Neural cell (in vitro differentiated cells): ENCODE measurements at regions not wholly inside any gene's neighbourhood (a gene's known extent, or its start where the extent isn't known, plus 50 kb on each side); places are given as distances from the start of the nearest gene placed in this dataset.
A peak's percentile ranks its signal among the peaks of the same experiment; 100 is the strongest.

Experiments used
- H2AFZ ChIP-seq: fragments of 200-600, 300-800 bp; sonication (generic), shearing (Covaris generic); 2 replicates; pipeline ENCODE4 v1.6.0; 2014; ENCODE audit warnings: low read depth, mild to moderate bottlenecking, antibody characterized with exemption, low read length, moderate library complexity
- H3F3A ChIP-seq: fragments of 200-600 bp; shearing (Covaris generic); 2 replicates; pipeline ENCODE4 v1.6.1; 2016; ENCODE audit warnings: mild to moderate bottlenecking, moderate library complexity, mixed read lengths, antibody characterized with exemption, low read length; ENCODE audit not compliant: insufficient read depth, poor library complexity, severe bottlenecking
- H3K27ac ChIP-seq: fragments of 200-600, 300-800 bp; sonication (generic), shearing (Covaris generic); 2 replicates; pipeline ENCODE4 v1.5.1; 2014; ENCODE audit warnings: mild to moderate bottlenecking, low read length, moderate library complexity
- H3K27me3 ChIP-seq: fragments of 300-800, 200-600 bp; sonication (generic), shearing (Covaris generic); 2 replicates; pipeline ENCODE4 v1.6.0; 2014; ENCODE audit warnings: mild to moderate bottlenecking, low read depth, low read length, moderate library complexity; ENCODE audit not compliant: insufficient read depth
- H3K36me3 ChIP-seq: fragments of 300-800, 200-600 bp; sonication (generic), shearing (Covaris generic); 2 replicates; pipeline ENCODE4 v1.5.1; 2014; ENCODE audit warnings: mild to moderate bottlenecking, antibody characterized with exemption, low read length, moderate library complexity; ENCODE audit not compliant: insufficient read depth
- H3K4me2 ChIP-seq: fragments of 300-800, 200-600 bp; sonication (generic), shearing (Covaris generic); 2 replicates; pipeline ENCODE4 v1.6.0; 2014; ENCODE audit warnings: mild to moderate bottlenecking, low read length
- H3K4me3 ChIP-seq: fragments of 300-800, 200-600 bp; sonication (generic), shearing (Covaris generic); 2 replicates; pipeline ENCODE4 v1.5.1; 2014; ENCODE audit warnings: mild to moderate bottlenecking, low read length, moderate library complexity
- H3K79me2 ChIP-seq: fragments of 200-600 bp; shearing (Covaris generic); replicated peaks from 2 replicates; pipeline ENCODE4 v1.6.0; 2014; ENCODE audit warnings: mild to moderate bottlenecking, low read length, moderate library complexity; ENCODE audit not compliant: insufficient read depth
- H3K9ac ChIP-seq: fragments of 300-800, 200-600 bp; sonication (generic), shearing (Covaris generic); 2 replicates; pipeline ENCODE4 v1.6.1; 2016; ENCODE audit warnings: mild to moderate bottlenecking, low read length, mixed read lengths
- H3K9me2 ChIP-seq: fragments of 200-600 bp; shearing (Covaris generic); 2 replicates; pipeline ENCODE4 v1.6.1; 2016; ENCODE audit warnings: mild to moderate bottlenecking, low read length, mixed read lengths; ENCODE audit not compliant: insufficient read depth
- H3K9me3 ChIP-seq: fragments of 200-600, 300-800 bp; sonication (generic), shearing (Covaris generic); 2 replicates; pipeline ENCODE4 v1.6.1; 2016; ENCODE audit warnings: mild to moderate bottlenecking, mixed run types, low read length, moderate library complexity, mixed read lengths
- H4K20me1 ChIP-seq: fragments of 200-600 bp; shearing (Covaris generic); 2 replicates; pipeline ENCODE4 v1.6.1; 2016; ENCODE audit warnings: mild to moderate bottlenecking, mixed run types; ENCODE audit not compliant: insufficient read depth
- CTCF ChIP-seq: fragments of 450-650 bp; IDR thresholded peaks from 2 replicates; pipeline ENCODE4 v1.5.1; 2014; ENCODE audit warnings: antibody characterized with exemption, mild to moderate bottlenecking, moderate library complexity; ENCODE audit not compliant: poor library complexity, severe bottlenecking
- EP300 ChIP-seq: fragments of 450-650 bp; conservative IDR thresholded peaks from 2 replicates; pipeline ENCODE4 v1.6.1; 2014; ENCODE audit warnings: antibody characterized with exemption, mild to moderate bottlenecking, moderate library complexity; ENCODE audit not compliant: poor library complexity, severe bottlenecking
- EZH2 ChIP-seq: fragments of 200-600, 300-800 bp; shearing (Covaris generic), sonication (generic); IDR thresholded peaks from 2 replicates; pipeline ENCODE4 v1.6.1; 2014; ENCODE audit warnings: antibody characterized with exemption, low read length, borderline replicate concordance, mild to moderate bottlenecking; ENCODE audit not compliant: insufficient read depth, poor library complexity, severe bottlenecking
- MXI1 ChIP-seq: fragments of 450-650 bp; conservative IDR thresholded peaks from 2 replicates; pipeline ENCODE4 v1.6.1; 2014; ENCODE audit warnings: antibody characterized with exemption, mild to moderate bottlenecking; ENCODE audit not compliant: poor library complexity, severe bottlenecking
- POLR2AphosphoS5 ChIP-seq: IDR thresholded peaks from 2 replicates; pipeline ENCODE4 v1.6.1; 2012
- RAD21 ChIP-seq: fragments of 450-650 bp; conservative IDR thresholded peaks from 2 replicates; pipeline ENCODE4 v1.6.1; 2014; ENCODE audit warnings: antibody characterized with exemption, mild to moderate bottlenecking, moderate library complexity
- SMC3 ChIP-seq: fragments of 450-650 bp; conservative IDR thresholded peaks from 2 replicates; pipeline ENCODE4 v1.6.1; 2014; ENCODE audit warnings: antibody characterized with exemption, mild to moderate bottlenecking, moderate library complexity; ENCODE audit not compliant: poor library complexity
- TAF1 ChIP-seq: IDR thresholded peaks from 2 replicates; pipeline ENCODE4 v1.6.1; 2012; ENCODE audit warnings: low read depth
- TF ChIP-seq, protein P1 (sequence below): IDR thresholded peaks from 2 replicates; pipeline ENCODE4 v1.6.1; 2012; ENCODE audit warnings: borderline replicate concordance

GRCh38 chr2:2472881-2473280 lies 141.8 kb upstream of the MYT1L start:
- no peaks in the 10 kb centered on the region for H4K20me1 ChIP-seq
- H3F3A ChIP-seq: no peaks in the 10 kb centered on the region
- no peak overlapping the region for H3K27ac ChIP-seq
- no peaks in the 10 kb centered on the region for H3K9me3 ChIP-seq
- no peak overlapping the region for H2AFZ ChIP-seq
- no peaks in the 10 kb centered on the region for H3K9me2 ChIP-seq
- no peak overlapping the region for H3K4me3 ChIP-seq
- H3K9ac ChIP-seq: peak overlapping the region; percentile 13
- H3K79me2 ChIP-seq: no peaks in the 10 kb centered on the region
- no peaks in the 10 kb centered on the region for H3K36me3 ChIP-seq
- H3K4me2 ChIP-seq: no peak overlapping the region
- peak; percentile 15 for TF ChIP-seq EP300
- TF ChIP-seq, protein P1, sequence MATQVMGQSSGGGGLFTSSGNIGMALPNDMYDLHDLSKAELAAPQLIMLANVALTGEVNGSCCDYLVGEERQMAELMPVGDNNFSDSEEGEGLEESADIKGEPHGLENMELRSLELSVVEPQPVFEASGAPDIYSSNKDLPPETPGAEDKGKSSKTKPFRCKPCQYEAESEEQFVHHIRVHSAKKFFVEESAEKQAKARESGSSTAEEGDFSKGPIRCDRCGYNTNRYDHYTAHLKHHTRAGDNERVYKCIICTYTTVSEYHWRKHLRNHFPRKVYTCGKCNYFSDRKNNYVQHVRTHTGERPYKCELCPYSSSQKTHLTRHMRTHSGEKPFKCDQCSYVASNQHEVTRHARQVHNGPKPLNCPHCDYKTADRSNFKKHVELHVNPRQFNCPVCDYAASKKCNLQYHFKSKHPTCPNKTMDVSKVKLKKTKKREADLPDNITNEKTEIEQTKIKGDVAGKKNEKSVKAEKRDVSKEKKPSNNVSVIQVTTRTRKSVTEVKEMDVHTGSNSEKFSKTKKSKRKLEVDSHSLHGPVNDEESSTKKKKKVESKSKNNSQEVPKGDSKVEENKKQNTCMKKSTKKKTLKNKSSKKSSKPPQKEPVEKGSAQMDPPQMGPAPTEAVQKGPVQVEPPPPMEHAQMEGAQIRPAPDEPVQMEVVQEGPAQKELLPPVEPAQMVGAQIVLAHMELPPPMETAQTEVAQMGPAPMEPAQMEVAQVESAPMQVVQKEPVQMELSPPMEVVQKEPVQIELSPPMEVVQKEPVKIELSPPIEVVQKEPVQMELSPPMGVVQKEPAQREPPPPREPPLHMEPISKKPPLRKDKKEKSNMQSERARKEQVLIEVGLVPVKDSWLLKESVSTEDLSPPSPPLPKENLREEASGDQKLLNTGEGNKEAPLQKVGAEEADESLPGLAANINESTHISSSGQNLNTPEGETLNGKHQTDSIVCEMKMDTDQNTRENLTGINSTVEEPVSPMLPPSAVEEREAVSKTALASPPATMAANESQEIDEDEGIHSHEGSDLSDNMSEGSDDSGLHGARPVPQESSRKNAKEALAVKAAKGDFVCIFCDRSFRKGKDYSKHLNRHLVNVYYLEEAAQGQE: no peak
- no peaks in the 10 kb centered on the region for H3K27me3 ChIP-seq

- TF ChIP-seq SMC3 (no peak), EZH2 (no peak), EP300 (no peak), MXI1 (no peak), TAF1 (no peak), CTCF (no peak), POLR2AphosphoS5 (no peak), RAD21 (no peak)
- TF ChIP-seq, protein P1: no peak
- H4K20me1 ChIP-seq: no peaks in the 10 kb centered on the region
- no peak overlapping the region for H3K4me2 ChIP-seq
- no peaks in the 10 kb centered on the region for H3K27me3 ChIP-seq
- no peak overlapping the region for H2AFZ ChIP-seq
- no peak overlapping the region for H3K4me3 ChIP-seq
- H3K9me3 ChIP-seq: no peaks in the 10 kb centered on the region
- H3K27ac ChIP-seq: no peak overlapping the region
- no peaks in the 10 kb centered on the region for H3K36me3 ChIP-seq
- no peaks in the 10 kb centered on the region for H3F3A ChIP-seq
- H3K79me2 ChIP-seq: no peaks in the 10 kb centered on the region
- no peak overlapping the region for H3K9ac ChIP-seq
- H3K9me2 ChIP-seq: no peaks in the 10 kb centered on the region
Measured at GRCh38 chr2:2472044-2472443, 141.0 kb upstream of the MYT1L start.
